GM19351 (cell line): ENCODE measurements at regions not wholly inside any gene's neighbourhood (a gene's known extent, or its start where the extent isn't known, plus 50 kb on each side); places are given as distances from the start of the nearest gene placed in this dataset.
A peak's percentile ranks its signal among the peaks of the same experiment; 100 is the strongest.

Experiments used
- ATAC-seq: cut with Tn5 transposase; IDR thresholded peaks from one replicate; pipeline ENCODE4 v1.9.1; 2021; ENCODE audit warnings: mild to moderate bottlenecking, moderate library complexity; ENCODE audit not compliant: unreplicated experiment

- ATAC-seq: no peak
Measured at GRCh38 chr12:3999904-4000303, 126.7 kb upstream of the PARP11 start.

GRCh38 chr12:3998968-3999792, 126.0 kb upstream of the PARP11 start:
- no peak for ATAC-seq

- ATAC-seq: no peak
Measured at GRCh38 chr12:3998397-3998796, 125.2 kb upstream of the PARP11 start.

GRCh38 chr12:3996322-3996721, 123.1 kb upstream of the PARP11 start:
- ATAC-seq: no peak

GRCh38 chr12:3995306-3995705, 122.1 kb upstream of the PARP11 start:
- ATAC-seq: no peak

GRCh38 chr12:3994500-3994899, 121.3 kb upstream of the PARP11 start:
- ATAC-seq: no peak

- ATAC-seq: no peak
Measured at GRCh38 chr12:3992945-3993344, 119.7 kb upstream of the PARP11 start.

GRCh38 chr12:3991798-3992580, 118.8 kb upstream of the PARP11 start:
- ATAC-seq: no peak

GRCh38 chr12:3990501-3991280, 117.5 kb upstream of the PARP11 start:
- ATAC-seq: no peak

- ATAC-seq: no peak
Measured at GRCh38 chr12:3989218-3989550, 116.0 kb upstream of the PARP11 start.

GRCh38 chr12:3988519-3989217, 115.5 kb upstream of the PARP11 start:
- peak; percentile 88 for ATAC-seq

GRCh38 chr12:3987571-3987970, 114.4 kb upstream of the PARP11 start:
- no peak for ATAC-seq

- no peak for ATAC-seq
Measured at GRCh38 chr12:3980504-3981272, 107.5 kb upstream of the PARP11 start.

- no peak for ATAC-seq
Measured at GRCh38 chr12:3977621-3978020, 104.4 kb upstream of the PARP11 start.

- ATAC-seq: no peak
Measured at GRCh38 chr12:3976351-3976938, 103.2 kb upstream of the PARP11 start.

GRCh38 chr12:3975652-3976051, 102.5 kb upstream of the PARP11 start:
- ATAC-seq: no peak

GRCh38 chr12:3974883-3975282, 101.7 kb upstream of the PARP11 start:
- ATAC-seq: no peak

- no peak for ATAC-seq
Measured at GRCh38 chr12:3973973-3974644, 100.9 kb upstream of the PARP11 start.

GRCh38 chr12:3973269-3973884, 100.2 kb upstream of the PARP11 start:
- no peak for ATAC-seq
